HFF-Myc (cell line): ENCODE measurements at regions not wholly inside any gene's neighbourhood (a gene's known extent, or its start where the extent isn't known, plus 50 kb on each side); places are given as distances from the start of the nearest gene placed in this dataset.

Experiments
- DNase-seq: peaks from one replicate; pipeline ENCODE4 v3.0.0-alpha.2; 2011; ENCODE audit warnings: low read depth; ENCODE audit errors: extremely low read depth
- H3K4me3 ChIP-seq: replicated peaks from 2 replicates; pipeline ENCODE4 v1.5.1; 2011; ENCODE audit warnings: low read depth, mild to moderate bottlenecking, control low read depth, low read length
- TF ChIP-seq, protein P1 (sequence below): IDR thresholded peaks from 2 replicates; pipeline ENCODE4 v1.5.1; 2012; ENCODE audit warnings: mild to moderate bottlenecking, low read depth, low read length, control low read depth; ENCODE audit errors: missing control alignments

DNA sequence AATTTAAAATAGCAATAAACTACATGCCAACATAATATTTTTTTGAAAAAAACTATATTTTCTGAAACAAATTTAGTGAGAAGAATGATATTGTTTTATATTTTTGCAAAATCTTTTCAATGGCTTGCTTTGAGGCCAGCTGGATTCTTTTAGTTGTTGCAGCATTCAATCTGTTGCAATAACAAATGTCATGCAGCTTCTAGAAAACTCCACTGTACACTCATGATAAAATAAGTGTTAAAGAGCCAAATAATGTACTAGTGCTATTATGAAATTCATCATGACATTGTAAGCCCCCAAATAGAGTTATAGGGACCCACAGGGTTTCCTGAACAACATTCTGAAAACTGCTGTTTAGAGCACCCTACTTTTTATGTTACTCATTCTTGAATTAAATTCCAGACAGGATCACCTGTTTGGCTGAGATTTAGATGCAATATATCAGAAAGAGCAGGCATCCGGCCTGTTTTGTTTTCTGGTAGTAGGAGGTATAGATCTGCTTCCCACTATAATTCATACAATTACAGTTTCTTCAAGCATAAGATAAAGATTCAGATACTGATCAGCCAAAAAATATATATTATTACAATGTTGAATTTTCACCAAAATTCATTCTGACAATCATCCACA is 703.0 kb upstream of the ZNF385D start:
- no peak overlapping the region for H3K4me3 ChIP-seq
- TF ChIP-seq, protein P1, sequence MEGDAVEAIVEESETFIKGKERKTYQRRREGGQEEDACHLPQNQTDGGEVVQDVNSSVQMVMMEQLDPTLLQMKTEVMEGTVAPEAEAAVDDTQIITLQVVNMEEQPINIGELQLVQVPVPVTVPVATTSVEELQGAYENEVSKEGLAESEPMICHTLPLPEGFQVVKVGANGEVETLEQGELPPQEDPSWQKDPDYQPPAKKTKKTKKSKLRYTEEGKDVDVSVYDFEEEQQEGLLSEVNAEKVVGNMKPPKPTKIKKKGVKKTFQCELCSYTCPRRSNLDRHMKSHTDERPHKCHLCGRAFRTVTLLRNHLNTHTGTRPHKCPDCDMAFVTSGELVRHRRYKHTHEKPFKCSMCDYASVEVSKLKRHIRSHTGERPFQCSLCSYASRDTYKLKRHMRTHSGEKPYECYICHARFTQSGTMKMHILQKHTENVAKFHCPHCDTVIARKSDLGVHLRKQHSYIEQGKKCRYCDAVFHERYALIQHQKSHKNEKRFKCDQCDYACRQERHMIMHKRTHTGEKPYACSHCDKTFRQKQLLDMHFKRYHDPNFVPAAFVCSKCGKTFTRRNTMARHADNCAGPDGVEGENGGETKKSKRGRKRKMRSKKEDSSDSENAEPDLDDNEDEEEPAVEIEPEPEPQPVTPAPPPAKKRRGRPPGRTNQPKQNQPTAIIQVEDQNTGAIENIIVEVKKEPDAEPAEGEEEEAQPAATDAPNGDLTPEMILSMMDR, result no peak
- no peak for DNase-seq

DNA sequence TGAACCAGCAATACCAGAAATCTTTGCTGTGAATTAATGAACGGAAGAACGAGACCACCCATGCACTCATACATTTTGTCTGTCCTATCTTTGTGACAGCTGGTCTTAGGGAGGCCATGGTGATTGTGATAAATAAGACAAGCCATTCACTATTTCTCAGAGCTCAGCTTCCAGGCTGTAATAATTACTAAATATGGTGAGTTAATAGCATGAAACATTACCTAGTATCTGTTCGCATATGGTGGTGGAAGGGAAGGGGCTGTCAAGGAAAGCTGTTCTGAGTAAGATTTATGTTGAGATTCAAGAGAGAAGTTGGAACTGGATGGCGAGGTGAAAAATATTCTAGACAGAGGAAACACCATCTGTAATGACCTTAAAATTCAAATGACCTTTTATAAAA is 719.0 kb upstream of the ZNF385D start:
- no peak overlapping the region for H3K4me3 ChIP-seq
- TF ChIP-seq, protein P1, result no peak
- no peak for DNase-seq

DNA sequence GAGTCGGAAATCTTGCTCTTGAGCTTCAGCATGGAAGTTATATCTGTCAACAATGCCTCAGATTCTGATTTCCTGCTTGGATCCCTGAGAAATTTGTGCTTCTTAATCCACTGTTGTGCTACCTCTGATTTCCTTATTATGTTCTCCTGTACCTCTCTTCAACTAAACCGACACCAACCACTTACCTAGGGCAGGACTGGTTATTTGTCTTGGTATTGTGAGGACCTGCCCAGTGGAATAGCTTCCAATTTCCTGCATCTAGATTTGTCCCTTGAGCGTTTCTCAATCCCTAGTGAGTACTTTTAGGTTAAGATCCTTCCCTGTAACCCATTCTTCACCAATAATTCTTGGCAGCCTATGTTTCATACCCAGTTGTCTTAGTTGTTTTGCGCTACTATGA is 720.5 kb upstream of the ZNF385D start:
- H3K4me3 ChIP-seq, result no peak overlapping the region
- no peak for DNase-seq
- TF ChIP-seq, protein P1, result no peak

DNA sequence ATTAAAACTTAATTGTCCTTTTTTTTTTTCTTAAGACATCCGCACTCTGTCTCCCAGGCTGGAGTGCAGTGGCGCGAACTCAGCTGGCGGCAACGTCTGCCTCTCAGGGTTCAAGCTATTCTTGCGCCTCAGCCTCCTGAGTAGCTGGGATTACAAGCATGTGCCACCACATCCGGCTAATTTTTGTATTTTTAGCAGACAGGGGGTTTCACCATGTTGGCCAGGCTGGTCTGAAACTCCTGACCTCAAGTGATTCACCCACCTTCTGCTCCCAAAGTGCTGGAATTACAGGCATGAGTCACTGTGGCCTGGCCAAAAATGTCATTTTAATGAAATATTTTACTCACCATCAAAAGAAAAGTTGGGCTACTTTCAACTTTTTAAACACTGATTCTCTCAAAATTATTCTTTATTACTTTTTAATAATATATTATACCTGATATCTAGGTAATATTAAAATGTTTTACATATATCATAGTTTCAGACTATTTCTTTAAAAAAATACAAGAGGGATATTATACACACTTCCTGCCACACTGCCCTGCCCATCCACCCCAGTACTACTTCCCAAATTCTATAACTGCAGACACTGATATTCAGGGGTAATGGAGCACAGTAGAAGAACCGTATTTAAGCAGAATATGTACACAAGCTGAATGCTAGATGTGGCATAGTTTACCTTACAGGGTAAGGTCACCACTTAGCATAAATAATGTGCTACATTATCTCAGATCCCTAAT is 723.9 kb upstream of the ZNF385D start:
- no peak overlapping the region for H3K4me3 ChIP-seq
- DNase-seq, result no peak
- TF ChIP-seq, protein P1, result no peak

DNA sequence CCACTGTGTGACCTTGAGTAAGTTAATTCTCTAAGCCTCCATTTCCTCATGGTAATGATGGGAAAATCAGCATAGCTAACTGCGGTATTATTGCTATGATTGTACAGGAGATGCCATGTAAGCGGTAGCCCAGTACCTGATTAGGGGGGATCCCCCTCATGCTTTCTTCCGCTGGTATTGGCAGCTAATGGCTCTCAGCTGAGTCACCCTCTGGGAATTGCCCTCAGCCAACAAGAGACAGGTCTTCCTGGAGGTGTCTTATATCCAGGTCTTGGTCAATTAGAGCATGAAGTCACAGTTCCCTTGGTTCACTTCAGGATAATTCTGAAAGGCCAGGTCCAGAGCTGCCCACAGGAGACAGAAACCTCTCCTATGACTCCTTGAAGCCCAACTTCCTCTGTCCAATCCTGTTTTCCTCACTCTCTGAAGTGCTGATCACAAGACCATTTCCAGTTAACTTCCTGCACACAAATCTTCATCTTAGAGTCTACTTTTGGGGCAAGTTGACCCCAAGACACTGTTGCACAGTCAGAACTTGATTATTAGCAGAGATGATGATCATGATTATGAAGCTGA is 724.7 kb upstream of the ZNF385D start:
- DNase-seq, result no peak
- TF ChIP-seq, protein P1, result no peak
- no peak overlapping the region for H3K4me3 ChIP-seq

DNA sequence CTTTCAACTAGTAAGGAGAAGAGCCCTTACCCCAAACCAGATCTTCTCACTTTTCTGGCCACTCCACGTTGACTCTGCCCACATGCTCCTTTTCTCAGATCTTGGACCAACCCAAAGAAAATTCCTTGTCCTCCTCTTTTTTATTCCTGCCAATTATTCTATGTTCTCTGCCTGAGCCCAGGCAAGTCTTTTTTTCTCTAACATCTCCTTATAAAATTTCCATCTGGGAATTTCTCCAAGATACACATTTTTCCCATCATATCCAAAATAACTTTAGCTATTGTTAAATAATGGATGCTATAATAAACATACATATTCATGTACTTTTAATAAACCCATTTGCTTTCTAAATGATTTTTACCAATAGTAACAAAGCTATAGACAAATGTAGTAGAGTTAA is 726.0 kb upstream of the ZNF385D start:
- TF ChIP-seq, protein P1, result no peak

DNA sequence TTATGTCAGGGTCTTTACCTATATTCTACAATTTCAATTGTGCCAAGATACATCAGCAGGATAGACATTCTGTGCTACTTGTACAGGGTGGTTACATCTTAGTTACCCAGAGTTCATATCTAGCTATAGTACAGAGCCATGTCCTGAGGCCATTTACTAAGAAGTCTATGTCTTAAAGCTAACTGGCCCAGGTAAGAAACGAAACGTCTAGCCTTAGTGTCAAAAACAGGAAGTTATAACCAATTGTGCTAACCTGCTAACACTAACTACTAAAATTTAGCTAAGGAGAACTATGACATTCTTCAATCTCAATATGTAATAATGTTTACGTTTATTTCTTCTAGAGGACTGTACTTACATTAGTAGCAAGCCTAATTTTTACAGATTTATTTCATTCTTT is 717.2 kb upstream of the UBE2E2 start:
- DNase-seq, result no peak
- TF ChIP-seq, protein P1, result no peak
- H3K4me3 ChIP-seq, result no peak overlapping the region

More for the DNA sequence above, 726.0 kb upstream of the ZNF385D start:
- no peak overlapping the region for H3K4me3 ChIP-seq
- DNase-seq, result no peak
